ENCODE measurements at regions not wholly inside any gene's neighbourhood (a gene's known extent, or its start where the extent isn't known, plus 50 kb on each side); places are given as distances from the start of the nearest gene placed in this dataset.

- 89% methylated on average over 4 of the region's 4 CpGs; no CpG with 5 or more reads in 1 of the 2 donors for WGBS, 2 donors (ENCODE audit: low coverage in 1 of 2)
- Histone ChIP-seq H3K27ac (no peak overlapping the region), H3K36me3 (no peaks in the 10 kb centered on the region), H3K4me3 (no peak overlapping the region), H3K27me3 (no peaks in the 10 kb centered on the region), H3K4me1 (peaks cover 0 to 11% (median 3%) of the 10 kb centered on the region in 4 donors), H3K9me3 (peaks cover 0 to 8% of the 10 kb centered on the region in 2 donors)
- DNase-seq = no peak
- no peak for TF ChIP-seq CTCF (IDR thresholded peaks at IDR 0.05)
- TF ChIP-seq POLR2A (IDR thresholded peaks at IDR 0.05) = no peak
- TF ChIP-seq POLR2AphosphoS5 (IDR thresholded peaks at IDR 0.05) = no peak
- no peak for TF ChIP-seq EP300 (IDR thresholded peaks at IDR 0.05; ENCODE audit: low read depth)
- intact Hi-C loops (cut with DNase I; ENCODE audit: low total_unique reads) (no loop called here), in situ Hi-C loops (cut with MboI; ENCODE audit: low pct_ligation_motif_present in 1 of 4, low pct_unique_long_range_greater_than_20kb in 1 of 4, low sequenced_read_pairs in 3 of 4) (no loop called here)
These were observed 601.5 kb downstream of the MTRR start for GRCh38 chr5:8470489-8470888.

- WGBS, 2 donors (ENCODE audit: low coverage in 1 of 2) = 37 to 52% methylated on average over 3 to 4 of the region's 4 CpGs
- H3K27me3 ChIP-seq = no peaks in the 10 kb centered on the region
- peaks cover 0 to 11% (median 3%) of the 10 kb centered on the region in 4 donors for H3K4me1 ChIP-seq
- TF ChIP-seq EP300 (IDR thresholded peaks at IDR 0.05; ENCODE audit: low read depth) = no peak
- no peak for TF ChIP-seq CTCF (IDR thresholded peaks at IDR 0.05)
- TF ChIP-seq POLR2AphosphoS5 (IDR thresholded peaks at IDR 0.05) = no peak
- no peak for TF ChIP-seq POLR2A (IDR thresholded peaks at IDR 0.05)
- H3K9me3 ChIP-seq = peaks cover 0 to 8% of the 10 kb centered on the region in 2 donors
- H3K4me3 ChIP-seq = no peak overlapping the region
- intact Hi-C loops (cut with DNase I; ENCODE audit: low total_unique reads) (no loop called here), in situ Hi-C loops (cut with MboI; ENCODE audit: low pct_ligation_motif_present in 1 of 4, low pct_unique_long_range_greater_than_20kb in 1 of 4, low sequenced_read_pairs in 3 of 4) (no loop called here)
- no peak for DNase-seq
- H3K36me3 ChIP-seq = no peaks in the 10 kb centered on the region
- H3K27ac ChIP-seq = no peak overlapping the region
These were observed 602.6 kb downstream of the MTRR start for GRCh38 chr5:8471581-8471980.

- no peak overlapping the region for H3K4me3 ChIP-seq
- intact Hi-C loops (cut with DNase I; ENCODE audit: low total_unique reads) = no loop called here
- no peak overlapping the region for H3K27ac ChIP-seq
- WGBS, 2 donors (ENCODE audit: low coverage in 1 of 2) = 89% methylated on average over 3 of the region's 3 CpGs; no CpG with 5 or more reads in 1 of the 2 donors
- TF ChIP-seq POLR2AphosphoS5 (IDR thresholded peaks at IDR 0.05) (no peak), EP300 (IDR thresholded peaks at IDR 0.05; ENCODE audit: low read depth) (no peak), POLR2A (IDR thresholded peaks at IDR 0.05) (no peak), CTCF (IDR thresholded peaks at IDR 0.05) (no peak)
- H3K36me3 ChIP-seq = no peaks in the 10 kb centered on the region
- in situ Hi-C loops (cut with MboI; ENCODE audit: low pct_ligation_motif_present in 1 of 4, low pct_unique_long_range_greater_than_20kb in 1 of 4, low sequenced_read_pairs in 3 of 4) = no loop called here
- H3K9me3 ChIP-seq = peaks cover 0 to 8% of the 10 kb centered on the region in 2 donors
- no peak for DNase-seq
- no peaks in the 10 kb centered on the region for H3K27me3 ChIP-seq
- peaks cover 0 to 11% (median 3%) of the 10 kb centered on the region in 4 donors for H3K4me1 ChIP-seq
These were observed 604.1 kb downstream of the MTRR start for GRCh38 chr5:8473016-8473415.

GRCh38 chr5:8473827-8474568 is 605.0 kb downstream of the MTRR start:
- Histone ChIP-seq H3K27me3 (no peaks in the 10 kb centered on the region), H3K36me3 (no peaks in the 10 kb centered on the region), H3K4me3 (no peak overlapping the region), H3K9me3 (peaks cover 0 to 8% of the 10 kb centered on the region in 2 donors), H3K27ac (no peak overlapping the region), H3K4me1 (peaks cover 0 to 11% (median 3%) of the 10 kb centered on the region in 4 donors)
- intact Hi-C loops (cut with DNase I; ENCODE audit: low total_unique reads) = no loop called here
- no peak for DNase-seq
- in situ Hi-C loops (cut with MboI; ENCODE audit: low pct_ligation_motif_present in 1 of 4, low pct_unique_long_range_greater_than_20kb in 1 of 4, low sequenced_read_pairs in 3 of 4) = no loop called here
- WGBS, 2 donors (ENCODE audit: low coverage in 1 of 2) = 60 to 79% methylated on average over 3 to 6 of the region's 6 CpGs
- TF ChIP-seq CTCF (IDR thresholded peaks at IDR 0.05) (no peak), POLR2A (IDR thresholded peaks at IDR 0.05) (no peak), POLR2AphosphoS5 (IDR thresholded peaks at IDR 0.05) (no peak), EP300 (IDR thresholded peaks at IDR 0.05; ENCODE audit: low read depth) (no peak)

Measured in transverse colon (tissue), 4 donors.